Neuronal stem cell (in vitro differentiated cells): ENCODE measurements at regions not wholly inside any gene's neighbourhood (a gene's known extent, or its start where the extent isn't known, plus 50 kb on each side); places are given as distances from the start of the nearest gene placed in this dataset.
A peak's percentile ranks its signal among the peaks of the same experiment; 100 is the strongest.

ENCODE experiments used
- DNase-seq: peaks from one replicate; pipeline ENCODE4 v3.0.0-alpha.2; 2013; ENCODE audit warnings: low spot score
- H2AFZ ChIP-seq: one replicate; pipeline ENCODE4 v1.6.1; 2013; ENCODE audit warnings: mild to moderate bottlenecking, low read length, inconsistent platforms
- H2AK5ac ChIP-seq: 2 replicates; pipeline ENCODE4 v1.6.1; 2013; ENCODE audit warnings: low read depth, mild to moderate bottlenecking, inconsistent platforms, low read length, moderate library complexity, mixed read lengths
- H2BK120ac ChIP-seq: 2 replicates; pipeline ENCODE4 v1.6.1; 2013; ENCODE audit warnings: low read depth, mild to moderate bottlenecking, inconsistent platforms, low read length, moderate library complexity, mixed read lengths
- H2BK12ac ChIP-seq: one replicate; pipeline ENCODE4 v1.6.1; 2013; ENCODE audit warnings: low read length, inconsistent platforms
- H2BK15ac ChIP-seq: 2 replicates; pipeline ENCODE4 v1.6.1; 2013; ENCODE audit warnings: mild to moderate bottlenecking, low read length, inconsistent platforms, mixed read lengths
- H2BK5ac ChIP-seq: one replicate; pipeline ENCODE4 v1.6.1; 2013; ENCODE audit warnings: inconsistent platforms, mild to moderate bottlenecking, low read length, moderate library complexity
- H3K14ac ChIP-seq: one replicate; pipeline ENCODE4 v1.6.1; 2013; ENCODE audit warnings: low read length, inconsistent platforms
- H3K18ac ChIP-seq: 2 replicates; pipeline ENCODE4 v1.6.1; 2013; ENCODE audit warnings: low read length, inconsistent platforms
- H3K23ac ChIP-seq: 2 replicates; pipeline ENCODE4 v1.6.1; 2013; ENCODE audit warnings: low read depth, mild to moderate bottlenecking, mixed read lengths, low read length, inconsistent platforms; ENCODE audit not compliant: poor library complexity
- H3K27ac ChIP-seq: replicated peaks from 3 replicates; pipeline ENCODE4 v1.5.1; 2013; ENCODE audit warnings: low read length, inconsistent platforms
- H3K27me3 ChIP-seq, 3 experiments: 2 replicates each; pipeline ENCODE4 v1.6.1; 2013; ENCODE audit warnings: low read length in 3 of 3, mild to moderate bottlenecking in 2 of 3, inconsistent platforms in 1 of 3, low read depth in 1 of 3, mixed read lengths in 1 of 3, moderate library complexity in 1 of 3; ENCODE audit not compliant: control insufficient read depth in 3 of 3, insufficient read depth in 3 of 3
- H3K36me3 ChIP-seq, 2 donors: replicated peaks in 1 of 2; 2 replicates each; pipeline ENCODE4 v1.6.1; 2013; ENCODE audit warnings: low read length in 2 of 2; ENCODE audit not compliant: control insufficient read depth in 2 of 2, insufficient read depth in 2 of 2
- H3K4ac ChIP-seq: 2 replicates; pipeline ENCODE4 v1.6.1; 2013; ENCODE audit warnings: inconsistent platforms, mild to moderate bottlenecking, low read length, moderate library complexity
- H3K4me1 ChIP-seq, 2 donors: 1 replicate in 1 of 2; 2 replicates in 1 of 2; pipeline ENCODE4 v1.6.1; 2013; ENCODE audit warnings: low read length in 2 of 2, low read depth in 1 of 2; ENCODE audit not compliant: control insufficient read depth in 2 of 2, insufficient read depth in 1 of 2
- H3K4me2 ChIP-seq: one replicate; pipeline ENCODE4 v1.6.1; 2013; ENCODE audit warnings: mild to moderate bottlenecking, low read length, inconsistent platforms; ENCODE audit not compliant: insufficient read depth, poor library complexity, severe bottlenecking
- H3K4me3 ChIP-seq, 2 donors: 2 replicates each; pipeline ENCODE4 v1.5.1; 2013; ENCODE audit warnings: low read length in 2 of 2, mild to moderate bottlenecking in 2 of 2, inconsistent platforms in 1 of 2, moderate library complexity in 1 of 2
- H3K79me1 ChIP-seq: one replicate; pipeline ENCODE4 v1.6.1; 2013; ENCODE audit warnings: low read depth, mild to moderate bottlenecking, inconsistent platforms, low read length, moderate library complexity
- H3K9ac ChIP-seq: one replicate; pipeline ENCODE4 v1.6.1; 2013; ENCODE audit warnings: mild to moderate bottlenecking, low read depth, low read length, inconsistent platforms; ENCODE audit not compliant: poor library complexity
- H3K9me3 ChIP-seq, 2 donors: replicated peaks in 1 of 2; 2 replicates each; pipeline versions ENCODE3 to v1.6.1; 2013; ENCODE audit warnings: low read length in 2 of 2, mild to moderate bottlenecking in 2 of 2, inconsistent platforms in 1 of 2, low read depth in 1 of 2, mixed read lengths in 1 of 2, moderate library complexity in 1 of 2; ENCODE audit not compliant: control insufficient read depth in 2 of 2, insufficient read depth in 1 of 2
- H4K8ac ChIP-seq: one replicate; pipeline ENCODE4 v1.6.1; 2013; ENCODE audit warnings: low read depth, mild to moderate bottlenecking, inconsistent platforms, low read length, moderate library complexity
- H4K91ac ChIP-seq: one replicate; pipeline ENCODE4 v1.6.1; 2013; ENCODE audit warnings: low read length, low read depth, mild to moderate bottlenecking, inconsistent platforms; ENCODE audit not compliant: poor library complexity
- WGBS, 2 donors: extraction: QIAGEN DNeasy Blood & Tissue Kit; methylation state at CpG; one replicate each; pipeline ENCODE4 v1.1.7; 2013; ENCODE audit warnings: missing lambda C conversion rate in 2 of 2, mixed read lengths in 1 of 2; ENCODE audit not compliant: insufficient read length in 2 of 2, insufficient replicate concordance in 1 of 2; ENCODE audit errors: extremely low coverage in 2 of 2; 5-methylcytosine and 5-hydroxymethylcytosine counted together

DNA sequence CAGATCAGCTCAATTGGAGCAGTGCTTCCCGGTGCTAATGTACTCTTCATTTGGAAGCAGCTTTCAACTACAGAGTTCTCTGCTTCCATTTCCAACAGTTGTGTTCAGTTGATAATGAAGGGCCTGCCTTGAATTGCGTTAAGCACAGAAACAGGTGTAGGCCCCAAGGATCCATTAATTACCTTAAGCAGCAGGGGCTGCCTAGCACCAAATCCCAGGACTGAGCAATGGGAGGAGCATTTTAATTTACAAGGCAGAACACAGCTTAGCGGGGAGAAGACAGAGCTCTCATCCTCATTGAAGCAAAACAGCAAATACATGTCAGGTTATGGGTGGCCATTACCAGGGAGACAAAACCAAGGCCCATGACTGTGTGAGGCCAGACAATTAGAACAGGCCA, 349.6 kb downstream of the TFEC start:
- Histone ChIP-seq H3K4me2 (no peak overlapping the region), H4K8ac (no peak overlapping the region), H3K27ac (no peak overlapping the region), H2BK120ac (no peak overlapping the region), H2AFZ (no peak overlapping the region), H3K4me3 (no peak overlapping the region), H3K36me3 (no peaks in the 10 kb centered on the region), H2BK5ac (no peak overlapping the region), H3K23ac (no peak overlapping the region), H2BK15ac (no peak overlapping the region), H3K27me3 (no peaks in the 10 kb centered on the region), H4K91ac (no peak overlapping the region), H3K4me1 (peaks cover 0 to 7% of the 10 kb centered on the region in 2 donors), H3K9me3 (no peaks in the 10 kb centered on the region), H3K4ac (no peak overlapping the region), H3K18ac (no peak overlapping the region), H2BK12ac (no peak overlapping the region), H3K14ac (no peak overlapping the region), H3K79me1 (no peaks in the 10 kb centered on the region), H3K9ac (no peak overlapping the region), H2AK5ac (no peak overlapping the region)
- no peak for DNase-seq
- no CpG with 5 or more reads among the region's 3 CpGs for whole genome bisulfite sequencing, 2 donors

DNA sequence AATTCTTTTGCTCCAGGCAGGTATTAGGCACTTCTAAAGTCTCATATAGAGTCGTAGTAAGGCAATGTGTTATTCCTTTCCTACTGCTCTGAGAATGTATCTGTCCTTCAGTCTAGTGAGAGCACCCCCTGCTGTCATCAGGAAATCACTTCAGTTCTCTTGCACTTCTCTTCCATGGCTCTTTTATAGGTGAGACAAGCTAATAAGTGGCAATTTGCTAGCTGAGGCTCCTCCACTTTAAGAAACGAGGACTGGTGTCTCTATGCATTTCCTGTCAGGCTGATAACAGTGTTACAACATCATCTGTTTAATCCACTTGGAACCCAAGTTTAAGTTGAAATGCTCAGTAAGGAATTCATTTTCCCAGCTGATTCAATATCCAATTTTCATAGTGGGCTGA, 350.6 kb downstream of the TFEC start:
- no peak overlapping the region for H2BK15ac ChIP-seq
- no peak overlapping the region for H2AFZ ChIP-seq
- H3K36me3 ChIP-seq: no peaks in the 10 kb centered on the region
- no peaks in the 10 kb centered on the region for H3K27me3 ChIP-seq
- H3K9me3 ChIP-seq: no peaks in the 10 kb centered on the region
- no peak overlapping the region for H3K4me2 ChIP-seq
- no peak overlapping the region for H2BK5ac ChIP-seq
- H3K9ac ChIP-seq: no peak overlapping the region
- no peaks in the 10 kb centered on the region for H3K79me1 ChIP-seq
- H3K4me3 ChIP-seq: no peak overlapping the region
- no peak overlapping the region for H3K14ac ChIP-seq
- no peak overlapping the region for H3K18ac ChIP-seq
- no peak overlapping the region for H2AK5ac ChIP-seq
- H2BK12ac ChIP-seq: no peak overlapping the region
- no peak overlapping the region for H4K91ac ChIP-seq
- WGBS, 2 donors: no CpG with 5 or more reads among the region's 2 CpGs
- H2BK120ac ChIP-seq: no peak overlapping the region
- no peak overlapping the region for H4K8ac ChIP-seq
- no peak overlapping the region for H3K27ac ChIP-seq
- no peak overlapping the region for H3K4ac ChIP-seq
- no peak overlapping the region for H3K23ac ChIP-seq
- DNase-seq: peak; percentile 30
- H3K4me1 ChIP-seq: peaks cover 0 to 7% of the 10 kb centered on the region in 2 donors

DNA sequence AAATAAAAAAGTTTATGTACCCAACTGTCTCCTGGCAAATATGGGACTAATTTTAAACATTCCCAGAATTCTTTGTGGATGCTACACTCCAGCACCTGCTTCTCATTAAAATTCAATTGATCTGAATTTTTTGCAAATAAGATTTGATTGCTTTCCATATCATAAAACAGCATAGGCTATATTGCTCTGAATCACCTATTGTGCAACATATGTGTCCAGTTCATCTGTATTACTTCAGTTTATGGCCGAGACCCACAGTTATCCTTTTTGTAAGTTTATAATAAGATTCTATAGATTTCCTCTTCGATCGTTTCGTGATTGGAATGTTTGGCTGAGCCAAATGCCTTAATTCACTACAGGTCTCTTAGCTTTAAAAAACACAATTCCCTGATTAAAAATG, 351.1 kb downstream of the TFEC start:
- Histone ChIP-seq H3K79me1 (no peaks in the 10 kb centered on the region), H4K91ac (no peak overlapping the region), H2AFZ (no peak overlapping the region), H3K27ac (no peak overlapping the region), H2BK12ac (no peak overlapping the region), H3K9me3 (no peaks in the 10 kb centered on the region), H3K4ac (no peak overlapping the region), H3K23ac (no peak overlapping the region), H3K27me3 (no peaks in the 10 kb centered on the region), H2BK15ac (no peak overlapping the region), H3K4me2 (no peak overlapping the region), H3K14ac (no peak overlapping the region), H2AK5ac (no peak overlapping the region), H3K4me3 (no peak overlapping the region), H4K8ac (no peak overlapping the region), H3K9ac (no peak overlapping the region), H3K36me3 (no peaks in the 10 kb centered on the region), H3K18ac (no peak overlapping the region), H3K4me1 (peaks cover 0 to 7% of the 10 kb centered on the region in 2 donors), H2BK5ac (no peak overlapping the region), H2BK120ac (no peak overlapping the region)
- DNase-seq: no peak
- no CpG with 5 or more reads among the region's 4 CpGs for WGBS, 2 donors

DNA sequence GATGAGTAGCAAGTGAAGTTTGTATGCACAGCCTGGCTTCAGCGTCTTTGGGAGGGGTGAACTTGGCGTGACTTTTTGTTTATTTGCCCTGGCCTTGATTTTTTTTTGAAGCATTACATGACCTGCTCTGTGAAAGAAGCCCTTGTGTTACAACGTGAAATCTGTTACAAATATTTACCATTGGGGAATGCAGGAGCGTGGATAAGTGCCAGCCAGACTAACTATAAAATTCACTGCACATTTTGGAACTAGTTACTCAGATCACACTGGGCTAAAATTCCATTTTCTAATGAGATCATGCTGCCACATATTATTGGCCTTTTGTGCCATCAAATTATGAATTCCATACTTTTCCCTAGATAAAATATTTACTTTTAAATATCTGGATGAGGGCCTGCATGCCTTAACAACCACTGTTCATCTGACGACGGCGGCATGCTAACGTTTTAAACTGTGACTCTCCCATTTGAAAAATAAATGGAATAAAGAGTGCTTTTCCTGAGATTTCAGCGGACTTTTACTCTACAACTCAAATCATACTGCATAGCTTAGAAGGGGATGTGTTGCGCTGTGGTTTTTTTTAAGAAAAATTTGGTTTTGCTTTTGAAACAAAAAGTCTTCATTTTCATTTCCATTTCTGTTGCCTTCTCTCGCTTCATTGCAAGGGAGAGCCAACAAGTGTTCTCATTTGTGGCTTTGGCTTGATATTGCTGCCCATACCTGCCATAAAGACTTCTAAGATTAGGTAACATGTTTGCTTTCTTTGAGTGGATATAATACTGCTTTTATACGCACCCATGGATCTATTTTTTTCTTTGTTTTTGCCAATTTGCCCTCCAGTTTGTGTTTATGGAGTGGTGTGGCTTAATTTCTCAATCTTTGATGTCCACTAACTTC, 352.2 kb downstream of the TFEC start:
- Histone ChIP-seq H3K4ac (no peak overlapping the region), H3K36me3 (no peaks in the 10 kb centered on the region), H3K14ac (no peak overlapping the region), H3K18ac (no peak overlapping the region), H3K4me2 (no peak overlapping the region), H2BK15ac (no peak overlapping the region), H4K91ac (no peak overlapping the region), H3K4me3 (no peak overlapping the region), H2AFZ (no peak overlapping the region), H3K23ac (no peak overlapping the region), H2BK120ac (no peak overlapping the region), H3K9me3 (no peaks in the 10 kb centered on the region), H2BK5ac (no peak overlapping the region), H3K79me1 (no peaks in the 10 kb centered on the region), H3K4me1 (peaks cover 0 to 7% of the 10 kb centered on the region in 2 donors), H2AK5ac (no peak overlapping the region), H4K8ac (no peak overlapping the region), H3K9ac (no peak overlapping the region), H3K27me3 (no peaks in the 10 kb centered on the region), H3K27ac (no peak overlapping the region), H2BK12ac (no peak overlapping the region)
- DNase-seq: no peak
- WGBS, 2 donors: no CpG with 5 or more reads among the region's 12 CpGs
